GM12891 (cell line): ENCODE measurements at regions not wholly inside any gene's neighbourhood (a gene's known extent, or its start where the extent isn't known, plus 50 kb on each side); places are given as distances from the start of the nearest gene placed in this dataset.

Experiments used
- POLR2A ChIP-seq: IDR thresholded peaks from 2 replicates; pipeline ENCODE4 v1.6.1; 2011; ENCODE audit warnings: low read depth, low read length, control low read depth
- POLR2AphosphoS5 ChIP-seq: IDR thresholded peaks from 2 replicates; pipeline ENCODE4 v1.6.1; 2011; ENCODE audit warnings: low read depth, low read length, control low read depth

- TF ChIP-seq POLR2A (no peak), POLR2AphosphoS5 (no peak)
Measured at GRCh38 chr15:36472672-36473071, 106.8 kb upstream of the CDIN1 start.
